H54 (cell line): ENCODE measurements at regions not wholly inside any gene's neighbourhood (a gene's known extent, or its start where the extent isn't known, plus 50 kb on each side); places are given as distances from the start of the nearest gene placed in this dataset.

Experiments used
- DNase-seq: peaks from one replicate; pipeline ENCODE4 v3.0.0; 2011; ENCODE audit warnings: low spot score, mixed read lengths; ENCODE audit not compliant: insufficient read length
- FAIRE-seq: peaks from 3 replicates; lab custom pipeline; 2011; peaks lifted over from hg19 to GRCh38; lab: Jason Lieb, UNC
- POLR2A ChIP-seq: IDR thresholded peaks from 2 replicates; pipeline ENCODE4 v1.6.1; 2011; ENCODE audit warnings: low read depth, mild to moderate bottlenecking, low read length

- TF ChIP-seq POLR2A = no peak
- FAIRE-seq (no peak), DNase-seq (no peak)
Measured at GRCh38 chr2:8363161-8363560, 318.7 kb upstream of the ID2 start.

DNA sequence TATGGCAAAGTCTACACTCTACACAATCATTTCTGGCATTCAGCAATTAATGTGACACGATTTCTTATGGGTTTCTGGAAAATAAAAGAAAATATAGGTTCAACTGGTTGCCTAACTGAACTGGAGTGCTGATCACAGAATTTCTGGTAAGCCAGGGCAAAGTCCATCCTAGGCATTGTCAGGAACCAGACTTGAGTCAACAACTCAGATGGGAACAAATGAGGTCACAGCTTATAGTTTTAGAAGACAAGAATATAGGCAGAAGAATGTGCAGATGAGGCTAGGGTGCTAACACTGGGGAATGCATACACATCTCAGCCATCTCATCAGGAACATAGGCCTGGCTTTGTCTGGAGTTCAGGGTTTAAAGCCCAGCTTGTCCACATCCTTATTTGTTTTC, 317.2 kb upstream of the ID2 start:
- no peak for DNase-seq
- no peak for FAIRE-seq
- no peak for TF ChIP-seq POLR2A

GRCh38 chr2:8365331-8365910, 316.4 kb upstream of the ID2 start:
- TF ChIP-seq POLR2A = no peak
- FAIRE-seq (no peak), DNase-seq (no peak)

- DNase-seq (no peak), FAIRE-seq (no peak)
- no peak for TF ChIP-seq POLR2A
Measured at GRCh38 chr2:8367833-8368232, 314.0 kb upstream of the ID2 start.

DNA sequence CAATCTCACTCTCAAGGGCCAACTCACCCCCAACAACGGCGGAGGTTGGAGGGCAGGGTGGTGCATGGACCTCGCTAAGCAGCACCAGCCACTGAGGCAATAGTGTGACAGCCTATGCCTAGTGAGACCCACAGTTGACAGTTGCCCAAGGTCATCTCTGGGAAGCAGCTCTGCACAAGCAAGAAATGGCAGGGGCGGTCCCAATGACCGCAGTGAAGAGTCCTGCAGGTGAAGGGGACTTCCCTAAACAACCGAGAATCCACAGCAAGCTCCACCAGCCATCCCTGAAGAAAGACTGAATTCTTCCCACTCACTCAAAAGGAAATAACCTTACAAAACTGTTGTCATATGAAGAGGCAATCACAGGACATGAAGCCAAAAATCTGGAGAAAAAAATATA, 313.4 kb upstream of the ID2 start:
- no peak for FAIRE-seq
- TF ChIP-seq POLR2A = no peak
- no peak for DNase-seq

DNA sequence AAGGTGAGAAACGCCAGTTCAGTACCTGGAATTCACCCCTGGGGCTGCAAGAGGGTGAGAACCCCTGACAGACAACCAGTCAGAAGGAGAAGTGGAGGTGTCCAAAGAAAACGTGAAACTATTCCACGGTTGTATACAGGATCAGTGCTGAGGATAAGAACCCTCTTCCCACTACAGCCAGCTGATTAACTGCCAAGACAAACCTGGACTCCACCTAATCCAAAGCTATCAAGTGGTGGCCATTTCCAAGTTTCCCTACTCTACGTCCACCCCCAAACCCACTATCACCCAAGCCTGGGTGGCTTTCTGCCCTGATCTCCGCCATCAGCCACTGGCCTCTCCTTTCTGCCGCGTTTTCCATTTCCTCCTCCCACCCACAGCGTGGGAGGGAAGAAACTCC, 312.3 kb upstream of the ID2 start:
- TF ChIP-seq POLR2A = no peak
- FAIRE-seq (no peak), DNase-seq (no peak)

DNA sequence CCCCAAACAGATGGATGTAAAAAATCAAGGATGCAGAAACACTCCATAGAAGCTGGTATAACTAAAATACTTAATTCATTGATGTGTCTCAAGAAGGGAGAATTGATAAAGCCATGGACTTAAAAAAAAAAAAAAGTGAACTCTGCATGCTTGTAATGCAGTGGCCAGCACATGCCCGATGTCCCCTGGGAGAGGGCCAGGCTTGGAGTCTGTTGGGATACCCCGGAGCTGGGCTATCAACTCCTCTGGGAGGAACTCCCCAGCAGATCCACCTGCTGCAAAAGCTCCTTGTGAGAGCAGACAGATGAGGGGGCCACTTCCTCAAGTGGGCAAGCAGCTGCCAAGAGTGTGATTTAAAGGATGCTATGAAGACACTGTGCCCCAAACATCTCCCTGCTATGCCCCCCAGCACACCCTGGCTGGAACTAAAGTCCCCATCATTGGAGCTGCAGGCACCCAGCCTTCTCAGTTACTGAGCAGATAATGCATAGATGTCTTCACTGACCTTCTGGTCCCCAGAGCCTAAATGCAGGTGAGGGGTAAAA, 311.5 kb upstream of the ID2 start:
- FAIRE-seq = no peak
- no peak for TF ChIP-seq POLR2A
- DNase-seq = no peak

- no peak for DNase-seq
- no peak for FAIRE-seq
- TF ChIP-seq POLR2A = no peak
Measured at GRCh38 chr2:8371653-8372052, 310.2 kb upstream of the ID2 start.

GRCh38 chr2:8374782-8375181, 307.1 kb upstream of the ID2 start:
- FAIRE-seq = no peak
- DNase-seq = no peak
- TF ChIP-seq POLR2A = no peak

GRCh38 chr2:8376603-8377410, 305.0 kb upstream of the ID2 start:
- no peak for TF ChIP-seq POLR2A
- no peak for FAIRE-seq
- no peak for DNase-seq

DNA sequence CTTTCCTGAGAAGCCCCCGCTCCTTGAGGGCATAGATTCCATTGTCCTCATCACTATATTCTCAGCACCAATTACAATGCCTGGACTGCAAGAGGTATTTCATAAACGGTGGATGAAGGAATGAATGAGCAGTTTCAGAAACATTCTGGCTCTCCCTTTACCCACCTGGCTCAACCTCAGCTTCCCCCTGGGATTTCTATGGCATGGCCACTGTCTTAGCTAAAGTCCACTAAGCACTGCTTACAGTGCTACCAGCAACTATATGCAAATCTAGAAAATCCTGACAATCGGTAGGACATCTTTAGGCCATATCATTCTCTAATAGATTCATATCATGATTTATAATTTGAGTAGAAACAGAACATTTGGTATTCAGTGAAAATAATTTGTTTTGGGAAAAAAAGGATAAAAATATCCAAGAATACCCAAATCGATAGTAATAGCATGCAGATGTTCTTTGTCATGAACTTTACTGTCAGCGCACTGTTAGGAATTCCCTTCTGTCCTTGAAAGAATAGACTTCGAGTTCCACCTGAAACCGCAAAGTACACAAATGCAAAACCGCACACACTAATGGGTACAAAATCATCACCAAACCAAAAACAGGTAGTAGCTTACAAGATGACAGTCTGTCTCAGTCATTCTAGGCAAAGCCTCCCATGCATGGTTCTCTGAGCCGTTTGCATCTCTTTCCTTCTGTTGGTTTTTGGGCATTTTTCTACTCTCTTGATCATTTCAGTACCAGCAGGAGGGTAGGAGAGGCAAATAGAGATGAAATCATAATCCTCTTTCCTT, 303.6 kb upstream of the ID2 start:
- TF ChIP-seq POLR2A = no peak
- DNase-seq (no peak), FAIRE-seq (no peak)

DNA sequence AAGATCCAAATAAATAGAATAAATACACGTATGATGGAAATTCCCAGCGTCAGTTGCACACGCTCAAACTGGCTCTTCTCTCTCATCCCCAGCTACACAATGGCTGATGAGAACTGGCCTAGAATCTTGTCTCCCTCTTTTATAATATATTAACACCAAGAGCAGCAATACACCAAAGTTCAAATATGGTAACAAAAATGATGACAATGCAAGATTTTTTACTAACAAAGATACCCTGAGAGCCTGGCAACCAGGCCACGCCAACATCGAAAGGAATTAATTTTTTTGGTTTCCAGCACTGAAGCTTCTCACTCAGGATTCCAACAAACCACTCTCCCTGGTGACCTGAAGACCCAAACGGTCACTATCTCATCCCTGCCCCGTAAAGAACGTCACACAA, 302.7 kb upstream of the ID2 start:
- no peak for FAIRE-seq
- DNase-seq = no peak
- no peak for TF ChIP-seq POLR2A

DNA sequence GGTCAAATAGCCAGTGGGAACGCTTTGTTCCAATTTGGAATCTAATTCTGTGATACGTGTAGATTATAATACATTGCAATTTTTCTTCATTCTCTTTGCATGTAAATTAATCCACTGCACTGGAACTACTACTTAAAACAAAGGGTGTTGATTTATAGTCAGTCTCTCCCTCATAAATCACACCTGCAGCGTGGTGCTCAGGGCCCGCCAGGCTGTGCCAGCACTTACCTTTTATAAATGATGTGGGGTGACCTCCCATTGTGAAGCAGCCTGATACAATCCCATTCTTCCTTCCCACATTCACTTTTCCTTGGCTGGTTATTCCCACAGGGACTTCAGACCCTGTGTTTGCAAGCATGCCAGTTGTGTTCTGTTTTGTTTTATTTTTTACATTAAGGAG, 302.3 kb upstream of the ID2 start:
- no peak for DNase-seq
- TF ChIP-seq POLR2A = no peak
- no peak for FAIRE-seq

DNA sequence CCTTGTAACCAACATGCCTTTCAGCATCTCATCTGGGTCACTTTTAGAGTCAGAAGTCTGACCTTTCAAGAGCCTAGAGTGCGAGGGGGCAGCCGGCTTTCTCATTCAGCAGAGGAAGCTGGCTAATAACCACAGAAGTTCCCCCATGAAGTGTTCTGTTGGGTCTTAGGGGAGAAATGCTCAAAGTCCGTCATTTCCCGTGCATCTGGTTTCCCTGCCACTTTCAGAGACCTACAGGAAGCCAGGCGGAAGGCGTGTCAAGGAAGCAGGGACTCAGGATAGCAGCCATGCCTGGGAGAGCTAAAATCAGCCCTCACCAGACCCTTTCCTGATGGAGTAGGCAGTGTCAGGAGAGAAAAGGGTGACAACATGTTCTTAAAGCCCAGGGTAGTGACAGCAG, 301.8 kb upstream of the ID2 start:
- FAIRE-seq = no peak
- DNase-seq = no peak
- no peak for TF ChIP-seq POLR2A
